ENCODE measurements at regions not wholly inside any gene's neighbourhood (a gene's known extent, or its start where the extent isn't known, plus 50 kb on each side); places are given as distances from the start of the nearest gene placed in this dataset.

GRCh38 chr12:31817120-31817519, 88.3 kb upstream of the AMN1 start:
- no peak for DNase-seq
- TF ChIP-seq CTCF (conservative IDR thresholded peaks at IDR 0.05), result no peak

GRCh38 chr12:31815096-31815495, 86.3 kb upstream of the AMN1 start:
- H3K36me3 ChIP-seq (ENCODE audit: control insufficient read depth, insufficient read depth, low read length), result no peaks in the 10 kb centered on the region
- H3K27ac Mint-ChIP-seq, result no peak overlapping the region
- no peak for DNase-seq
- no peaks in the 10 kb centered on the region for H3K9me3 Mint-ChIP-seq
- no peak overlapping the region for H3K4me3 ChIP-seq (ENCODE audit: low read length)
- peaks cover 12% of the 10 kb centered on the region for H3K4me1 Mint-ChIP-seq
- H3K27me3 Mint-ChIP-seq (ENCODE audit: insufficient read depth), result no peaks in the 10 kb centered on the region
- H3K27me3 ChIP-seq (ENCODE audit: control insufficient read depth, insufficient read depth, low read length, poor library complexity, severe bottlenecking), result no peaks in the 10 kb centered on the region
- H3K9ac ChIP-seq (ENCODE audit: extremely low read depth, low read length, poor library complexity, severe bottlenecking), result no peak overlapping the region
- TF ChIP-seq CTCF (conservative IDR thresholded peaks at IDR 0.05), result no peak
- no peaks in the 10 kb centered on the region for H3K9me3 ChIP-seq (ENCODE audit: control insufficient read depth, low read length)
- no peaks in the 10 kb centered on the region for H3K4me1 ChIP-seq (ENCODE audit: control insufficient read depth, insufficient read depth, low read length)
- H3K4me3 Mint-ChIP-seq, result no peak overlapping the region
- H3K36me3 Mint-ChIP-seq (ENCODE audit: low read depth), result no peaks in the 10 kb centered on the region
- H3K27ac ChIP-seq (ENCODE audit: low read depth, low read length), result no peak overlapping the region
- WGBS, 2 experiments (ENCODE audit: insufficient coverage in 1 of 2, insufficient read length in 1 of 2), result 64% methylated on average over 1 of the region's 1 CpG; no CpG with 5 or more reads in 1 of the 2 experiments

More at GRCh38 chr12:31817120-31817519, 88.3 kb upstream of the AMN1 start:
- no peak overlapping the region for H3K27ac ChIP-seq (ENCODE audit: low read depth, low read length)
- no peaks in the 10 kb centered on the region for H3K4me1 ChIP-seq (ENCODE audit: control insufficient read depth, insufficient read depth, low read length)
- 63 to 68% methylated on average over 3 to 5 of the region's 5 CpGs for WGBS, 2 experiments (ENCODE audit: insufficient coverage in 1 of 2, insufficient read length in 1 of 2)
- Mint-ChIP-seq H3K4me1 (peaks cover 10% of the 10 kb centered on the region), H3K9me3 (no peaks in the 10 kb centered on the region), H3K36me3 (ENCODE audit: low read depth) (no peaks in the 10 kb centered on the region), H3K27ac (no peak overlapping the region), H3K4me3 (no peak overlapping the region), H3K27me3 (ENCODE audit: insufficient read depth) (no peaks in the 10 kb centered on the region)
- no peaks in the 10 kb centered on the region for H3K9me3 ChIP-seq (ENCODE audit: control insufficient read depth, low read length)
- no peaks in the 10 kb centered on the region for H3K27me3 ChIP-seq (ENCODE audit: control insufficient read depth, insufficient read depth, low read length, poor library complexity, severe bottlenecking)
- no peak overlapping the region for H3K9ac ChIP-seq (ENCODE audit: extremely low read depth, low read length, poor library complexity, severe bottlenecking)
- H3K4me3 ChIP-seq (ENCODE audit: low read length), result no peak overlapping the region
- H3K36me3 ChIP-seq (ENCODE audit: control insufficient read depth, insufficient read depth, low read length), result no peaks in the 10 kb centered on the region

GRCh38 chr12:31813305-31813704, 84.5 kb upstream of the AMN1 start:
- no peaks in the 10 kb centered on the region for H3K27me3 ChIP-seq (ENCODE audit: control insufficient read depth, insufficient read depth, low read length, poor library complexity, severe bottlenecking)
- peak; percentile 64 for DNase-seq
- peak; percentile 80 for TF ChIP-seq CTCF (conservative IDR thresholded peaks at IDR 0.05)
- H3K9ac ChIP-seq (ENCODE audit: extremely low read depth, low read length, poor library complexity, severe bottlenecking), result no peak overlapping the region
- 33 to 43% methylated on average over 1 of the region's 1 CpG for whole genome bisulfite sequencing, 2 experiments (ENCODE audit: insufficient coverage in 1 of 2, insufficient read length in 1 of 2)
- no peaks in the 10 kb centered on the region for H3K9me3 Mint-ChIP-seq
- no peaks in the 10 kb centered on the region for H3K4me1 ChIP-seq (ENCODE audit: control insufficient read depth, insufficient read depth, low read length)
- H3K27ac Mint-ChIP-seq, result peak overlapping the region; percentile 1
- H3K9me3 ChIP-seq (ENCODE audit: control insufficient read depth, low read length), result no peaks in the 10 kb centered on the region
- H3K36me3 ChIP-seq (ENCODE audit: control insufficient read depth, insufficient read depth, low read length), result no peaks in the 10 kb centered on the region
- H3K27ac ChIP-seq (ENCODE audit: low read depth, low read length), result no peak overlapping the region
- H3K27me3 Mint-ChIP-seq (ENCODE audit: insufficient read depth), result no peaks in the 10 kb centered on the region
- peaks cover 21% of the 10 kb centered on the region for H3K4me1 Mint-ChIP-seq
- no peaks in the 10 kb centered on the region for H3K36me3 Mint-ChIP-seq (ENCODE audit: low read depth)
- no peak overlapping the region for H3K4me3 ChIP-seq (ENCODE audit: low read length)
- H3K4me3 Mint-ChIP-seq, result no peak overlapping the region
